ENCODE measurements at regions not wholly inside any gene's neighbourhood (a gene's known extent, or its start where the extent isn't known, plus 50 kb on each side); places are given as distances from the start of the nearest gene placed in this dataset.
"Not testable (repeated sequence)": the region's sequence is repeated elsewhere in the genome, so short reads cannot be mapped to it uniquely, and the experiment has no call there.

DNA sequence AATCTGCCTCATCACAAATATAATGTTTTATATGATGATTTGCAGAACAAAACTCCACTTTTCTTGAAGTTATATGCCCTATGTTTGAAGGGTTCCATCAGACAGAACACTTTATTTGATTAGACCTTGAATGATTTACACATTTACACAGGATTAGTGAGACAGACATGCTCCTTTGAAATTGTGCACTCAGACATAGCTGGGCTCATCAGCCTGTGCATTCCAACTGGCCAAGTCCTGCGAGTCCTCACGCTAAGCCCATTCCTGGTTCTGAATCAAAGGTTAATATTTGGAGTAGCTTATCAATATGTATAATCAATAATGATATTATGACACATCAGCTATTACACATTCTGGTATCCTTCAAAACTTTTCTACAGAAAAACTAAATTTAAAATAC lies 173.6 kb downstream of the MBL2 start:
- intact Hi-C loops (cut with DNase I) = no loop called here
- no peaks in the 10 kb centered on the region for H3K27me3 ChIP-seq
- no peaks in the 10 kb centered on the region for H3K36me3 ChIP-seq
- H3K27ac ChIP-seq = no peak overlapping the region
- H3K4me1 ChIP-seq = no peaks in the 10 kb centered on the region
- TF ChIP-seq POLR2A (IDR thresholded peaks at IDR 0.05) (no peak), POLR2AphosphoS5 (IDR thresholded peaks at IDR 0.05; ENCODE audit: insufficient read depth in 1 of 2, low read depth in 1 of 2) (no peak)
- TF ChIP-seq, protein P1, sequence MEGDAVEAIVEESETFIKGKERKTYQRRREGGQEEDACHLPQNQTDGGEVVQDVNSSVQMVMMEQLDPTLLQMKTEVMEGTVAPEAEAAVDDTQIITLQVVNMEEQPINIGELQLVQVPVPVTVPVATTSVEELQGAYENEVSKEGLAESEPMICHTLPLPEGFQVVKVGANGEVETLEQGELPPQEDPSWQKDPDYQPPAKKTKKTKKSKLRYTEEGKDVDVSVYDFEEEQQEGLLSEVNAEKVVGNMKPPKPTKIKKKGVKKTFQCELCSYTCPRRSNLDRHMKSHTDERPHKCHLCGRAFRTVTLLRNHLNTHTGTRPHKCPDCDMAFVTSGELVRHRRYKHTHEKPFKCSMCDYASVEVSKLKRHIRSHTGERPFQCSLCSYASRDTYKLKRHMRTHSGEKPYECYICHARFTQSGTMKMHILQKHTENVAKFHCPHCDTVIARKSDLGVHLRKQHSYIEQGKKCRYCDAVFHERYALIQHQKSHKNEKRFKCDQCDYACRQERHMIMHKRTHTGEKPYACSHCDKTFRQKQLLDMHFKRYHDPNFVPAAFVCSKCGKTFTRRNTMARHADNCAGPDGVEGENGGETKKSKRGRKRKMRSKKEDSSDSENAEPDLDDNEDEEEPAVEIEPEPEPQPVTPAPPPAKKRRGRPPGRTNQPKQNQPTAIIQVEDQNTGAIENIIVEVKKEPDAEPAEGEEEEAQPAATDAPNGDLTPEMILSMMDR (IDR thresholded peaks at IDR 0.05) = no peak
- DNase-seq (ENCODE audit: extremely low spot score in 2 of 2) = no peak
- H3K4me3 ChIP-seq = no peak overlapping the region
- no peaks in the 10 kb centered on the region for H3K9me3 ChIP-seq

DNA sequence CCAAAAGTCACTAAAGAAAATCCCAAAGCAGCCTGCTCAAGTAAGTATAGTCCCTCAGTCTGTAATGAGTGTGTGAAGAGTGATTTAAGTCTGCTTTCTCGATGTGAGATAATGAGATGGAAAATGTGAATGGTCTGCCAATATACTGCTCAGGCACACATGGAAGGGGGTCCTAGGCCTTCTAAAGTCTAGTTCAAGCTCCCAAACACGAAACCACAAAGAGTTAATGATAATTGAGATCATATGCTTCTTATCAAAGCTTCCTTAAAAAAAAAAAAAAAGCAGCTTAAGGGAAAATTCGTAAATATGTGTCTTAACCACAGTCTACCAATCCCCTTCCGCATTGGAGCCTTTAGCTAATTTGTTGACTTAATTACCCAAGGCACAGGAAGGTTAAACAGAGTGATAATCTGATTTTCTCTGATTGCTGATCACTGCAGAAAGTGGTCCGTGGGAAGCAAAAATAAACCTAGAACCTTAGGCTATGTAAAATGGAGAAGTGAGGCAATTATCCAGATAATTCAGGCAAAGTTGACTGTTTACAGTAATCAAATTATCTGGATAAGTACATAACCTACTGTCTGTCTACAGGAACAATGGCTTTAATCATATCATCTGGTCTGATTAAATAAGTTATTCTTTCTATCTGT lies 172.9 kb downstream of the MBL2 start:
- intact Hi-C loops (cut with DNase I) = no loop called here
- no peaks in the 10 kb centered on the region for H3K27me3 ChIP-seq
- H3K27ac ChIP-seq = no peak overlapping the region
- TF ChIP-seq, protein P1 (IDR thresholded peaks at IDR 0.05) = no peak
- TF ChIP-seq POLR2AphosphoS5 (IDR thresholded peaks at IDR 0.05; ENCODE audit: insufficient read depth in 1 of 2, low read depth in 1 of 2) (no peak), POLR2A (IDR thresholded peaks at IDR 0.05) (no peak)
- no peak overlapping the region for H3K4me3 ChIP-seq
- H3K4me1 ChIP-seq = no peaks in the 10 kb centered on the region
- H3K36me3 ChIP-seq = no peaks in the 10 kb centered on the region
- no peaks in the 10 kb centered on the region for H3K9me3 ChIP-seq
- no peak for DNase-seq (ENCODE audit: extremely low spot score in 2 of 2)

DNA sequence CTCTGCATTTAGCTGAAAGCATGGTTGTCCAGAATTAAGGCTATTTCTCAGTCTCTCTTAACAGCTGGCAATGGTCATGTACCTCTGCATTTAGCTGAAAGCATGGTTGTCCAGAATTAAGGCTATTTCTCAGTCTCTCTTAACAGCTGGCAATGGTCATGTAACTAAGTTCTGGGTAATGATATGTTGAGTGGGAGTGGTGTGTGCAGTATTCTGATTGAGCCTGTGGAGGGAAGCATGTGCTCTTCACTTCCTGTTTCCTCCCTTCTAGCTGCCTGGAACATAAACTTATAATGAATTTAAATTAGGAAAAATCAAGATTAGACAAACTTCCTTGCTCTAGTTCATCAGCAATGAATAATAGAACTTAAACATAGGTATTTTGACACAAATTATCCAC lies 168.5 kb downstream of the MBL2 start:
- intact Hi-C loops (cut with DNase I); H3K4me3 ChIP-seq; H3K36me3 ChIP-seq; H3K4me1 ChIP-seq; DNase-seq (ENCODE audit: extremely low spot score in 2 of 2); H3K9me3 ChIP-seq; H3K27ac ChIP-seq; H3K27me3 ChIP-seq: not testable (repeated sequence)

DNA sequence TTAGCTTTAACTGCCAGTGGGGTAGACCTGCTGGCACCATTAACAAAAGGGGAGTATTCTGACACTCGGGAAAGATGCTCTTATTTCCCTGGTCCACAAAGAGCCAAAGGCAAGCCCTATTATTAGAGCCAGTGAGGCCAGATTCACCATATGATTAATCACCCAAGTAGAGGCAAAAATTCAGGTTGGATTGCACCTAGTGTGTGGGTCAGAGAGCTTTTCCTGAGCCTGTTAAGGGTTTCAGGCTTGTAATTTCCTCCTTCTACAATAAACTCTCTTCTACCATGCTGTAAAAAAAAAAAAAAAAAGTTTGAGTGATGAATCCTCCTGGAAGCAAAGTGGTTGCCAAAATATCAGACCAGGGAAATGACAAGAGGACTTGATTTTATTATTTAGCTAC lies 163.5 kb downstream of the MBL2 start:
- Histone ChIP-seq H3K36me3 (no peaks in the 10 kb centered on the region), H3K4me3 (no peak overlapping the region), H3K4me1 (no peaks in the 10 kb centered on the region), H3K9me3 (no peaks in the 10 kb centered on the region), H3K27me3 (no peaks in the 10 kb centered on the region), H3K27ac (no peak overlapping the region)
- intact Hi-C loops (cut with DNase I) = no loop called here
- DNase-seq (ENCODE audit: extremely low spot score in 2 of 2) = no peak
- TF ChIP-seq, protein P1 (IDR thresholded peaks at IDR 0.05) = no peak
- no peak for TF ChIP-seq POLR2A (IDR thresholded peaks at IDR 0.05)
- TF ChIP-seq POLR2AphosphoS5 (IDR thresholded peaks at IDR 0.05; ENCODE audit: insufficient read depth in 1 of 2, low read depth in 1 of 2) = no peak

DNA sequence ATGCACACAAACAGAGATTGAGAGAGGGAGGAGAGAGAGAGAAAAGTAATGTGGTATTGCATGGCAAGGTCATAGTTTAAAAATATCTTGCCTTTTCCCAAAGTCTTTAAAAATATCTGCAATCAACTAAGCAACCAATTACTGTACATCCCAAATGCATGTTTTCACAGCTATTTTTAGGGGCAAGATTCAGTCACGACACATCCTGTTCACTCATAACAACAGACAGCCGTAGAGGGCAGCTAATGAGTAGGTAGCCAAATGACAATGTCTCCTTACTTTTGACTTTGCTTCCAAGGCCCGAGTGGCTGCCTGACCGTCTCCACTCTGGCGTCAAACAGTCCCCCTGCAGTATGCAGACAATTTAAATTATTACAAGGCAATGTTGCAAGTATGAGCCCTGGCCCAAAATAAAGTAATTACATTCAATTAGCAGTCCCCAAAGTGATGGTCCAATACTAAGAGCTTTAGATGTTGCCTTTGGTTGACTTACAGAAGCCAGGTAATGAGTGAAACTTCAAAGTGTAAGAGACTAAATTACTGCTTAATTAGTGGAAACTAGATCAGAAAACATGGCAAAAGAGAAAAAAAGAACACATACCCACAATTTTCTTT lies 162.9 kb downstream of the MBL2 start:
- Histone ChIP-seq H3K4me1 (no peaks in the 10 kb centered on the region), H3K36me3 (no peaks in the 10 kb centered on the region), H3K9me3 (no peaks in the 10 kb centered on the region), H3K27me3 (no peaks in the 10 kb centered on the region), H3K4me3 (no peak overlapping the region), H3K27ac (no peak overlapping the region)
- DNase-seq (ENCODE audit: extremely low spot score in 2 of 2) = no peak
- intact Hi-C loops (cut with DNase I) = no loop called here
- TF ChIP-seq, protein P1 (IDR thresholded peaks at IDR 0.05) = no peak
- no peak for TF ChIP-seq POLR2AphosphoS5 (IDR thresholded peaks at IDR 0.05; ENCODE audit: insufficient read depth in 1 of 2, low read depth in 1 of 2)
- no peak for TF ChIP-seq POLR2A (IDR thresholded peaks at IDR 0.05)

All from vagina (tissue), 2 donors.